ENCODE measurements at regions not wholly inside any gene's neighbourhood (a gene's known extent, or its start where the extent isn't known, plus 50 kb on each side); places are given as distances from the start of the nearest gene placed in this dataset.

DNA sequence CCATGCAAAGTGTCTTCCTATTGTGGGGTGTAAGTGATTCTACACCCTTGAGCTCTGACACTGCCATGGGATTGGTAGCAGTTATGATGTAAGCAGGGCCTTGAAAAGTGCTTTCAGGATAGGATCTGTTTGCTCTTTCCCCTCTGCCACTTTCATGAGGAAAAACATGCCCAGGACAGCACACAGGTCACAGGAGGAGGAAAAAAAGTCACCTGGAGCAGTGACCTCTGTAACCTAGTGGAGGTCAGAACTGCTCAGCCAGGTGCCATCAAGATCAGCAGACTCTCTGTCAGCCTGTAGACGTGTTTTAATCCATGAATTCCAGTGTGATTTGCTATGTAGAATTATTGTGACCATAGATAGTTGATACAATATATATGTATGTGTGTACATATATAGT is 92.7 kb upstream of the BMP2 start:
- no peak overlapping the region for H3K27ac Mint-ChIP-seq
- H3K9me3 Mint-ChIP-seq = peaks cover 7% of the 10 kb centered on the region
- TF ChIP-seq, protein P1, sequence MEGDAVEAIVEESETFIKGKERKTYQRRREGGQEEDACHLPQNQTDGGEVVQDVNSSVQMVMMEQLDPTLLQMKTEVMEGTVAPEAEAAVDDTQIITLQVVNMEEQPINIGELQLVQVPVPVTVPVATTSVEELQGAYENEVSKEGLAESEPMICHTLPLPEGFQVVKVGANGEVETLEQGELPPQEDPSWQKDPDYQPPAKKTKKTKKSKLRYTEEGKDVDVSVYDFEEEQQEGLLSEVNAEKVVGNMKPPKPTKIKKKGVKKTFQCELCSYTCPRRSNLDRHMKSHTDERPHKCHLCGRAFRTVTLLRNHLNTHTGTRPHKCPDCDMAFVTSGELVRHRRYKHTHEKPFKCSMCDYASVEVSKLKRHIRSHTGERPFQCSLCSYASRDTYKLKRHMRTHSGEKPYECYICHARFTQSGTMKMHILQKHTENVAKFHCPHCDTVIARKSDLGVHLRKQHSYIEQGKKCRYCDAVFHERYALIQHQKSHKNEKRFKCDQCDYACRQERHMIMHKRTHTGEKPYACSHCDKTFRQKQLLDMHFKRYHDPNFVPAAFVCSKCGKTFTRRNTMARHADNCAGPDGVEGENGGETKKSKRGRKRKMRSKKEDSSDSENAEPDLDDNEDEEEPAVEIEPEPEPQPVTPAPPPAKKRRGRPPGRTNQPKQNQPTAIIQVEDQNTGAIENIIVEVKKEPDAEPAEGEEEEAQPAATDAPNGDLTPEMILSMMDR (IDR thresholded peaks at IDR 0.05; ENCODE audit: unreplicated experiment) = no peak
- DNase-seq (ENCODE audit: low spot score in 2 of 2, unreplicated experiment in 2 of 2) = no peak
- no peaks in the 10 kb centered on the region for H3K27me3 Mint-ChIP-seq (ENCODE audit: low read depth)
- no peak overlapping the region for H3K4me3 Mint-ChIP-seq
- no peaks in the 10 kb centered on the region for H3K36me3 Mint-ChIP-seq
- peaks cover 18% of the 10 kb centered on the region for H3K4me1 Mint-ChIP-seq

DNA sequence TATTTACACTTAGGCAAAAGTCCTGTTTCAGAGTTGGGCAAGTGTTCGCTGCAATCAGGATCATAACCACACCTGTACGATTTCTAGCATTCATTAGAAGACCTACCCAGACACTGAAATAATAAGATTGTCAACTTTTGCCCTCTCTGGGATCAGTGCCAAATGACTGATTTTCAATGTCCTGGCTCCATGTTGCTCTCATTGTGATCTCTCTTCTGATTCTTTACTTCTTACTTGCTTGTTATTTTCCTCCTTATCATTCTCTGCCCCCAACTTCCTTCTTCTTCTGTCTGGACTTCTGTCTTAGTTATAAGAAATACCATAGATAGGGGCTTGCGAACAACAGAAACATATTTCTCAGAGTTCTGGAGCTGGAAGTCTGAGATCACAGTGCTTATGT is 94.4 kb upstream of the BMP2 start:
- Mint-ChIP-seq H3K4me1 (peaks cover 18% of the 10 kb centered on the region), H3K27me3 (ENCODE audit: low read depth) (no peaks in the 10 kb centered on the region)

DNA sequence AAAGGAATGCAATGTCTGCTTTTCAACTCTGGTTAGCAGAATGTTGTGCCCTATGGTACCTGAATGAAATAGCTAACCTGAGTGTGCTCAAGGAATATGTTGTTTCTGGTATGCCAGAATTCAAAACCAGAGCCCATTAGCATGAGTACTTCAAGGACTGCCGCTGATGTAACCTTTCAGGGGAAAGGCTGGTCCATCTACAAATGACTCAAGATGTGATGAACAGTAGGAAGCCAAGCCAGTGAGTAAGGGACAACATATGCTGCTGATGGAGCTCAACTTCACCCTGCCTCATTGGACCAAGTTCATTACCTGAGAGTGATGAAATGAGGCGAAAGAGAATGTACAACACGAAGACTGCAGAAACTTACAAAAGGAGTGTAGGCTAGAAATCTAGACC is 95.7 kb upstream of the BMP2 start:
- Mint-ChIP-seq H3K27ac (no peak overlapping the region), H3K36me3 (no peaks in the 10 kb centered on the region), H3K27me3 (ENCODE audit: low read depth) (no peaks in the 10 kb centered on the region), H3K9me3 (peaks cover 12% of the 10 kb centered on the region), H3K4me3 (no peak overlapping the region), H3K4me1 (peaks cover 18% of the 10 kb centered on the region)
- no peak for DNase-seq (ENCODE audit: low spot score in 2 of 2, unreplicated experiment in 2 of 2)
- TF ChIP-seq, protein P1 (IDR thresholded peaks at IDR 0.05; ENCODE audit: unreplicated experiment) = no peak

More for the DNA sequence above, 94.4 kb upstream of the BMP2 start:
- peak overlapping the region; percentile 52 for H3K27ac Mint-ChIP-seq
- TF ChIP-seq, protein P1 (IDR thresholded peaks at IDR 0.05; ENCODE audit: unreplicated experiment) = no peak
- H3K9me3 Mint-ChIP-seq = peaks cover 12% of the 10 kb centered on the region
- no peak overlapping the region for H3K4me3 Mint-ChIP-seq
- no peak for DNase-seq (ENCODE audit: low spot score in 2 of 2, unreplicated experiment in 2 of 2)
- no peaks in the 10 kb centered on the region for H3K36me3 Mint-ChIP-seq

DNA sequence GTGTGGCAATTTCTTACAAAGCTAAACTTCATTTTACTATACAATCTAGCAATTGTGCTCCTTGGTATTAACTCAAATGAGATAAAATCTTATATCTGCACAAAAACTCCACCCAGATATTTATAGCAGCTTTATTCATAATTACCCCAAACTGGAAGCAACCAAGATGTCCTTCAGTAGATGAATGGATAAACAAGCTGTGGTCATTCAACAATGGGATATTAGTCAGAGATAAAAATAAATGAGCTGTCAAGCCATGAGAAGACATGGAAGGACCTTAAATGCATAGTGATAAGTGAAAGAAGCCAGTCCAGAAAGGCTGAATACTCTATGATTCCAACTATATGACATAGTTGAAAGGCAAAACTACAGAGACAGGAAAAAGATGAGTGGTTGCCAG is 98.9 kb upstream of the BMP2 start:
- no peak for DNase-seq (ENCODE audit: low spot score in 2 of 2, unreplicated experiment in 2 of 2)
- Mint-ChIP-seq H3K27me3 (ENCODE audit: low read depth) (no peaks in the 10 kb centered on the region), H3K4me1 (peaks cover 26% of the 10 kb centered on the region), H3K27ac (no peak overlapping the region), H3K9me3 (peaks cover 15% of the 10 kb centered on the region), H3K4me3 (no peak overlapping the region), H3K36me3 (no peaks in the 10 kb centered on the region)
- TF ChIP-seq, protein P1 (IDR thresholded peaks at IDR 0.05; ENCODE audit: unreplicated experiment) = no peak

DNA sequence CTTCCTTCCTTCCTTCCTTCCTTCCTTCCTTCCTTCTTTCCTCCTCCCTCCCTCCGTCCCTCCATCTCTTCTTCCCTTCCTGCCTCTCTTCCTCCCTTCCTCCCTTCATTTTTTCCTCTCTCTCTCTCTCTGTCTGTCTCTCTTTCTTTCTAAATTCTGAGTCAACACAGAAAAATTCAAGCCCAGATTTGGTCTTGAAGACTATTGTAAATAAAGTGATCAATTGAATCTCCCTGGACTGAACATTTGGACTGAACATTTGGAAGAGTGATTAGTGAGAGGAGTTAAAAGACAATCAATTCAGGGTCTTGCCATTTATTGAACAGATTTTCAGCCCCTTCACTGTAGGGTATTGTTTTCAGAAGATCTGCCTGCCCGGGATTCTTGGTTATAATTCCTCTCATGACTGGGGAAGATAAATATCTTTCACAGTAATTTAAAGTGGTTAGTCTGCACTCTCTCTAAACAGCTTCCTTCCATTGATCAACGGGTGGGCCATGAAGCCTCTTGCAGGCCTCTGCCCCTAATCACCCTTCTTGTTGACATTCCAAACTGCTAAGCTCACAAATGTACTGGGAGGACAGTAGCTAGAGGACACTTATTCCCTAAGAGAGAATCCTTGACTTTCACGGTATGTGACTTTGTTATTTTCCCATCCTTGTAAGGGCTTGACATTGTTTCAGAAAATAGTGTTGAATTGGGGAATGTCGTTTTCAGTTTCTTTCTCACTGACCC is 101.7 kb upstream of the BMP2 start:
- Mint-ChIP-seq H3K27ac (peak overlapping the region; percentile 14), H3K9me3 (peaks cover 16% of the 10 kb centered on the region), H3K36me3 (no peaks in the 10 kb centered on the region), H3K4me1 (peaks cover 19% of the 10 kb centered on the region), H3K27me3 (ENCODE audit: low read depth) (no peaks in the 10 kb centered on the region), H3K4me3 (no peak overlapping the region)
- DNase-seq (ENCODE audit: low spot score in 2 of 2, unreplicated experiment in 2 of 2) = no peak
- TF ChIP-seq, protein P1 (IDR thresholded peaks at IDR 0.05; ENCODE audit: unreplicated experiment) = no peak
